Activated CD4-positive, alpha-beta T cell treated with anti-CD3 and anti-CD28 coated beads, Interleukin-10, Interleukin-2, amounts not matched to agents 100 ng/mL and 50 ng/mL, durations not matched to agents 16 hours and 8 hours (primary cell): ENCODE measurements at regions not wholly inside any gene's neighbourhood (a gene's known extent, or its start where the extent isn't known, plus 50 kb on each side); places are given as distances from the start of the nearest gene placed in this dataset.

Experiments used
- DNase-seq: peaks from one replicate; pipeline ENCODE4 v3.0.0-alpha.2; 2020

DNA sequence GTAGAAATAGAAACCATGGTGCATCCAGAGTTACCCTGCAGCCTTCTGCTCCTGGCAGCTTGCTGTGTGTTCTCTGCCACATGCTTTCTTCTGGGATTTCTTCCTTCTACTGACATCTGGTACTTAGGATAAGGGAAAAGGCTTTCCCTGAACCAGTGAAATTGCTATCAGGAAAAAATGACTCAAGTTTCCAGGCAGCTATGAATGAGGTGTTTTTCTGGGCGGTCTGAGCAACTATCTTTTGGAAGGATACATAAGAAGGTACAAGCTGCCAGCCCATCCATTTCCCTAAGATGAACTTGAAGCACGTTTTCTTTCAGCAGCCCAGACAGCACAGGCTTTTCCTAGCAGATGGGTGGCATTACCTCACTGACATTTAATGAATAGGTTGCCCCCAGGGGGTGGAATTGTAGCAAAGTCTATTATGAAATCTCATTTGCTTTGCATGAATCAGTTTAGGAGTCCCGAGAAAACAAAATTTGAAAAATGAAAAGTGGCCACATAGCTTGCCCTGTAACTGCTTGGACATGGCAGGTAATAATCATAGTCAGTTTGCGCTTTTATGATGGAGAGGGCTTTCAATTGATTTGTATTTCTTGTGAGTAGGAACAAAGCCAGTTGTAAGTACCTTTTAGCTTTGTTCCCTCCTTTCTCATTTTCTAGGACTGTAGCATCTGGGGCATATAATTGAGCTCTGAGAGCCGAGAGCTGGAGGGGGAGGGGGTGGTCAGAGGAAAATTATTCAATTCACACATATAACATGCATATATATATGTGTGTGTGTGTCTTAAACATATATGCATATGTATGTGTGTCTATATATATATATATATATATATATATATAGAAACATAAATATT is 108.5 kb downstream of the C9orf152 start:
- DNase-seq: no peak

DNA sequence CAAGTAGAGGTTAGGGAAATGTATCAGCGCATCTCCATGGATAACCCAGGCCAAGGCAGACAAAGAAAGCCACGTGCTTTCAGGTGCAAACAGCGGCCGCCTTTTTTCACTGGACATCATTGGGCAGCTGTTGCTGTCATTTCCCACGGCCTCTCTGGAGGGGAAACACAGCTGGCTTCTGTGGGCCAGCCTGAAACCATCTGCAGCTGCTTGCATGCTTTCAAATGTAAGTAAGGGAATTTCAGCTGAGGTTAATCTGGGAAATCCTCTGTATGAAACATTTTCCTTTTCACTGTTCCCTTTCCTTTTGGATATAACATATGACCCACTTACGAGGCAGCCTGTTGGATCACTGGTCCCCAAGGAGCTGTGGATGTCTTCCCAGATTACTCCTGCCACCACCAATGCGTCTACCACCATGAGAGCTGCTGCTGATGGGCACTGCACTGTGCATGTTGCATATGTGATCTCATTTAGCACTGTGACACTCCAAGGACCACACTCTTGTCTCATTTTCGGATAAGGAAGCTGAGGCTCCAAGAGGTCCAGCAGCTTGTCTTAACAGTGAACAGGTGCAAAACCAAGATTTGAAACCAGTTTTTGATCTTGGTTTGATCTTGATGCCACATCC is 106.3 kb downstream of the C9orf152 start:
- DNase-seq: no peak

DNA sequence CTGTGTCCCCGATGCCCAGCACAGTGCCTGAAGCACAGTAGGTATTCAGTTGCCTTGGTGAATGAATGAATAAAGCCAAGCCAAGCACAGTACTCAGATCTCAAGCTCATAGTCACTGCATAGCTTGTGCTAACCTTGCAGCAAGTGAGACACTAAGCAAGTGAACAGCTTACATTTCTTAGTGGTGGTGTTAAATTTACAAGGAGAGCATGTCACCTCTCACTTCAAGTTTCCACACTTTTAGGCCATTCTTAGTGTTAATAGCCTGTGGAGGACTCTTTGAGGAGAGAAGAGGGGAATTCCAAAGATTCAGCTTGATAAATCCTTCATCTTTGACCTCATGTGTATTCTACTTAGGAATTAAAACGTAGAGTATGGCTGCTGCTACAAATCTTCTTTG is 104.7 kb downstream of the C9orf152 start:
- DNase-seq: no peak

DNA sequence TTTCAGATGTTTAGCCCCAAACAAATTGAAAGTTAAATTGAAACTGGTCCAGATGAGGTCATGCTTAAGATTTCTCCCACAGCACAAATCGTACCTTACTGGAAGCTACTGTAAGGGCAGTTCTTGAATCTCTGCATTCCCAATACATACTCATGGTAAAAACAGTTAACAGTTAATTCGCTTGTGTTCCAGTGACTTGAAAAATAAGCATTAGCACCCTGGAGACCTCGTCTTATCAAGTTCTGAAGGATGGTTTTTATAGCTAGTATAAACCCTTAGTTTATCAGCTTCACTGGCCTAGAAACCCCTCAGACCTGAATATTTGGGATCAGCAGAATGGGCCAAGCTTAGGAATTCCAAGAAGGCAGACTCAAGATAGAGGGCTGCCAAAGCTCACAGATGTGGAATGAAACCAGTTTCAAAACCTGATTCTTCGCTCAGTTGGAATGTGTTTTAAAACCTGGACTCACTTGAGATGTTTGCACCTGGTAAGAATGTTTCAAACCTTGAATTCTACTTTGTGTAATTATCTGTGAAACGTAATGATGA is 103.6 kb downstream of the C9orf152 start:
- DNase-seq: no peak

DNA sequence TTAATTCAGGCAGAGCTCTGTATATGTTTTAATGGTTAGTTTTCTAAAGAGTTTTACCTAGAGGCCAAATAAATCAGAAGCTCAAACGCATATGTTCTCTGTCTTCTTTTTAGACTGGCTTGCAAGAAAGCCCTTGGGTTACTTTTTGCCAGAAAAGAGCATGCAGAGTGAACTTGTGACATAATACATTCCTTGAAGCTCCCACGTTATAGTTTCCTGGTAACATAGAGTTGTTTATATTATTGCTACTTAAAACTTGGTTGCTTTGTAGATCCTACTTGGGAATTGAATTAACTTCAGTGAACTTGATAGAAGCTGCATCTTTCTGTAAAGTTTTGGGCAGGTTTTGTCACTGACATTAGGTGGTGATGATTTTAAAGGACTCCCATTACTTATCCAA is 102.9 kb downstream of the C9orf152 start:
- DNase-seq: no peak

DNA sequence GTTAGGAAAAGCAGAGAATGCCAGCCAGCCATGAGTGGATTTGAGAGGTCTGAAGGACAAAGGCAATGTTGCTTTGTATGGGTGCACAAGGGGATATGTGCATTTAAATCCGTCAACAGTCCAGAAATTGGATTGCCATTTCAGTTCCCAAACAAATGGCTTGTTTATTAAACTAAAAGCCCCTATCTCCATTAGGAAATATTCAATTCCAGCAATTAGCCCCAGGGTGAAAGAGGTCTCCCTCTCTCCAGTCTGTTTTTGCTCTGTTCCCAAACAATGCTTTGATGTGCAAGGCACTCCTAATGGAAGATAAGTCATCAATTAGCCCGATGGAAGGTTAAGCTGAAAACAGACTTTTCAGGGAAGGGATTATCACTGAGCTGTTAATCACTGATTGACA is 101.3 kb downstream of the C9orf152 start:
- DNase-seq: no peak

DNA sequence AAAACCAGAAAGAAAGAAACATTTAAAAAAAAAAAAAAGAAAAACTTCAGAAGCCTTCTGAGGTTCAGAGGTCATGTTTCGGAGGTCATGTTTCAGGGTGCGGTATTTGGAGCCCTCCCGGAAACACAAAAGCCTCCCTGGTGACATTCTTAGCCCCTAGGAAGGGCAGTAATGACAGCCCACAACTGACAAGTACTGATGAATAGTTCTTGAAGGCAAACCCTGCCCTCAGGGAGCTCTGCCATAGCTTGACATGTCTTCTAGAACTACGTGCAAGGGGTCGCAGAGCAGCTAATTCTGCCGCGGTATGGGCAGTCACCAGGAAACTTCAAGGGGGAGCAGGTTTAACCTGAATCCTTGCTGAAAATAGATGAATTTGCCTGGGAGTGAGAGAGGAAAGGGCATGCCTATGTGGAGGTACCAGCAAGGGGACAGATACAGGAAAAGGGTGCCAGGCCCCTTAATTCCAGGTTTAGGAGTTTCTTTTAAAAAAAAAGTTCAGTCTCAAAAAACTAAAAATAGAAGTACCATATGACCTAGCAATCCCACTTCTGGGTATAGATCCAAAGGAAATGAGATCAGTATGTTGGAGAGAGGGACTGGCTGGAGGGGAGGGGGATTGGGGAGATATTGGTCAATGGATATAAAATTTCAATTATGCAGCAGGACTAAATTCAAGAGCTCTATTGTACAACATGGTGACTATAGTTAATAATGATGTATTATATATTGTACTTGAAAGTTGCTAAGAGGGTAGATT is 98.4 kb downstream of the C9orf152 start:
- DNase-seq: no peak

DNA sequence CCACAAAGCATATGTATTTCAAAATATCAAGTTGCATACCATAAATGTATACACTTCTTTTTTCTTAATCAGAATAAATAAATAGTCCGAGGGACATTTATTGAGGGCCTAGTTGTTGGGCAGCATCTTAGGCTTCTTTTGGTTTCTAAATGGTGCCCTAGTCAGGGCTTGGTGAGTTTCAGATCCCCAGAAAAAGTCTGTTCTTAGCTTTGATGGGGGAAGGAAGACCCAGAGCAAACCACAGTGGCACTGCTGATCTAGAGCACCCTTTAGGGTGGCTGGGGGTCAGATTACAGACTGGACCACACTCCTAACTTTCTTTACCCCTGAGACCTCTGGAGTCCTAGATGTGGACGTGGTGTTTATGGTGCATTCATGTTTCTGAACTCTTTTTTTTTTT is 97.8 kb downstream of the C9orf152 start:
- no peak for DNase-seq

DNA sequence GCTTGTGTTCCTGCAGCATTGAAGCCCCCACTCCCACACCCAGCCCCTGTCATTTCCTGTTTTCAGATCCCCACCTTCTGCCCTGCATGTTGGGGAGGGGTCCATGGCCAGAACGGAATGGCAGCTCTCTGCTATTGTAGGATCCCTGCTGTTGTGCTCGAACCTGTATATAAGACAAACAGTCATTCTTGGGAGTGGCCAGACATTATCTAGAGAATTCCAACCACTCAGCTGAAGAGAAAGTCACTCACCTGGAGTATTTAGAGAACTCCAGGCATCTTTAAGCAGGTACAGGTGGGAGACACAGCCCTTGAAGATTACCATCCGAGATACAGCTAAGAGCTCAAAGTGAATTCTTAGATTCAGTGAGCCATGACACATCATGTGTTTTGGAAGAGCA is 96.1 kb downstream of the C9orf152 start:
- no peak for DNase-seq

DNA sequence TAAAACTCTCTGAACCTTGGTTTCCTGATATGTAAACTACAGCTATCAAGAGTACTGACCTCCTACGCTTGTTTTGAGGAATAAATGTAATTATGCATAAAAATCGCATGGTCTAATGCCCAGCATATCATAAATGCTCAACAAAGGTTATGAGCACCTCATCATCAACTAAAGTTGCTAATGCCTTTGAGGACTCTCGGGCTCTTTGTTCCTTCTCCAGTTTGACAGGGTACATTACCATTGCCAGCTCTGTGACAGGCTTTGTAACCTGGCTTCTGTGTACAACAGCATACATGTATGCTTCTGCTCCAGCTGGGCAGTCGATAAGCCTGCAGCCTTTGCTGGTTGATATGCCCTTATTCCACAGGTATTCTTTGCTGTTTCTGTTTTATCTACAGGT is 95.2 kb downstream of the C9orf152 start:
- DNase-seq: no peak

DNA sequence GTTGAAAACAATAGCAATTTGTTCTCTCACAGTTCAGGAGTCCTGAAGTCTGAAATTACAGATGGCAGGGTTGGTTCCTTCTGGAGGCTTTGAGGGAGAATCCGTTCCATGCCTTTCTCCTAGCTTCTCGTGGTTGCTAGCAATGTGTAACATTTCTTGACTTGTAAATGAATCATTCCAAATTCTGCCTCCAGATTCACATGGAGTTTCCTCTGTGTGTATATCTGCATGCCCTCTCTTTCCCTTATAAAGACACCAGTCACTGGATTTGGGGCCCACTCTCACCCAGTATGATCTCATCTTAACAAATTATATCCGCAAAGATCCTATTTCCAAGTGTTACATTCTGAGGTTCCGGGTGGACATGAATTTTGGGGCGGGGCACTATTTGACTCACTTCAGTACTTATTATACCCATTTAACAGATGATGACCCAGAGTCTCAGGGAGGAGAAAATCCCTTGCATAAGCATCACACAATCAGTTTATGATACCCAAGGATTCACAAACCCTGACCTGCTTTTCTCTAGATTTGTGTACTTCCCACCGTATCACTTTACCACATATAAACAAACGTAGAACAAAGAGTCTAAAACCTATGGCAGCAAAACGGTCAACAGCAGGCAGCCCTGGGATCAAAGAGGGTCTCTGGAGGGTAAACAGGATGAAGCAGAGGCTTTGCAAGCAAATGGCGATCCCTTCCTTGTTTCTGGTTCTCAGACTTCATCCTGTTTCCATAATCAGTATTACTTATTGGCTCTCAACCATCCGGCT is 93.7 kb downstream of the C9orf152 start:
- no peak for DNase-seq

DNA sequence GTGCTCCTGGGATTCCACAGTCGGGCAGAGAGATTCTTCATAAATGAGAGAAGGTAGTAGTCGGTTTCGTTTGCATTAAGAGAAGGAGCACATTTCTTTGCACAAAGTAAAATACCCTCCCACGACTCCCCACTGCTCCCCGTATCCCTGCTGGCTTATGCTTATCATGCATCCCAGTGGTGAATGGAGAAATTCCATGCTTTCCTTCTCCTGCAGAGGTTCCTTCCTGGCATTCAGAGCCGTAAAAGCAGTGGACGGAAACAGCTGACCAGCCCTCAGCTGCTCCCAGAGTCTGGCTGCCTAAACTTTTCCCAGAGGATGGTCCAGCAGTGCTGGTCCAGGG is 93.1 kb downstream of the C9orf152 start:
- DNase-seq: no peak

DNA sequence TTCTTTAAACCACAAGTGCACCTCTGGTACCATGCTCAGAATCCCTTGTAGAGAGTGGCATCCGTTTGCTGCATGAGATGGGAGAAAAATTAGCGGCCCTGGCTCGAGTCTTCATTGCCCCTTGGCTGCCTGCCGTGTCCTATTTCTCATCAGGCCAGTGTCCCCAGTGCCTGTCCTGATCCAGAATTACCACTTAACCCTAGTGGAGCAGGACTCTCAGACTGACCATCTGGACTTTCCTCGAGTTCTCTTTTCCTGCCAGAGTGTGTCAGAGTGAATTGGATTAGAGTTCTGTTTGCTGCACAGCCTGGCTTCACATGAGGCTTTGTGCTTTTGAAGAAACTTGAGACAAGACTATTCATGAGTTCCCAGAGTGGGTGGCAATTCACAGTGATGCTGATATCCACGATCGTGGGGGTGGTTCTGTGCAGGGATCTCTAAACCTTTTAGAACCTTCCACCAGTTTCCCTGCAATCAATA is 92.6 kb downstream of the C9orf152 start:
- DNase-seq: no peak

DNA sequence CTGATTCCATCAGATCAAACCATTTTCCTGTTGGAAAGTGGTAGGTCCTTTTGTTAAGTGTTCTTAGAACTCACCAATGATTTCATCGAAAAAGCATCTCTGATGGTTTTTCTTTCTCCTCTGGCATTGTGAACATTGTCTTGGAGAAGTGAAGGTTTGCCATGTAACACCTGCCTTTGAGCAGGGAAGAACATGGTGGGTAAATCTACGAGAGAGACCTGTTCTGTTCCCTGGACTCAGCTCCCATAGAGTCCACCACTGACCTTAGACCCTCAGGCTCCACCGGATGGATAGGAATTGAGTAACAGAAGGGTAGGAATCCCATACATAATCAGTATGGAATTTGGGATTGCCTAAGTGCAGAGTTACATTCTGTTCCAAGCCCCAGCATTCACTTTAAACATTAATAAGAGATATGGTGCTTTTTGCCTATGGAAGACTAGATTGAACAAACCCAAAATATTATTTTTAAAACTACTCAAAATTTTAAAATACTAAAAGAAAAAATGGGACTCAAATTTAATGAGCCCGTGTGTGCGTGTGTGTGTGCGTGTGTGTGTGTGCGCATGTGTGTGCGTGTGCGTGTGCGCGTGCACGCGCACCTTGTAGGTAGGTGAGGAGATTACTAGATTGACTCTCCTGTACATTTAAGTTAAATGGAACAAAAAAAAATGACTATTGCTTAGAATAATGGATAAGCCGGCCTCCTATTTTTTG is 92.0 kb downstream of the C9orf152 start:
- DNase-seq: no peak

DNA sequence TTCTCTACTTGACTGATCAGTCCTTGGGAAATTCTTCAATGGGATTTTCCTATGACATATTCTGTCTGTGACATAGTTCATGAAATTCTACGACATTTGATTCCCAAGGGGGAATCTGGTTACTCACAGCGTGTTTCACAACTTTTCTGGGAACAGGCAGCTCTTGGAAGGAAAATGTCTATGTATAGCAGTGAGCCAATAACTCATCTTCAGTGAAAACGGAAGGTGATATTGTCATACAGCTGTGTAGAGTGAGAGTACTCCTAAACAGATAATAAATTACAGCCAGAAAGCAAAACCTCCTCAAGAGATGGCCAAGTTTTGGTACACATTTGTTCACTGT is 91.4 kb downstream of the C9orf152 start:
- DNase-seq: no peak

DNA sequence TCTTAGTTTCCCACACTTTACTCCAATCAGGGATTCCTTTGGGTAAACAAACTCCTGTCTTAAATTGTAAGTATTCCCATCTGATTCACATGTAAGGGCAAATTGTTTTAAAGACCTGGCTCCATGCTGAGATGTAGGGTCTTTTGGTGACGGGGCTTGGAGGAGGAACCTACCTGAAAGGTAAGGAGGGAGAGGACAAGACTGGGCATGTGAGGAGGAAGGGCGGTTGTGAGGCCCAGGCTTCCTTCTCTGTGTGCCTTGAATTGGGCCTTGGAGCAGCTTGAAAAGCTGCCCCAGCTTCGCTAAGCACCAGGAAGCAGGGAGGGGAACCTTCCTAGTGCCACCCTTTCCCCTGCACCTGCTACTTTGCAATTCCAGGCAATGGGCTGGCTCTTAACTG is 86.8 kb downstream of the C9orf152 start:
- DNase-seq: no peak

DNA sequence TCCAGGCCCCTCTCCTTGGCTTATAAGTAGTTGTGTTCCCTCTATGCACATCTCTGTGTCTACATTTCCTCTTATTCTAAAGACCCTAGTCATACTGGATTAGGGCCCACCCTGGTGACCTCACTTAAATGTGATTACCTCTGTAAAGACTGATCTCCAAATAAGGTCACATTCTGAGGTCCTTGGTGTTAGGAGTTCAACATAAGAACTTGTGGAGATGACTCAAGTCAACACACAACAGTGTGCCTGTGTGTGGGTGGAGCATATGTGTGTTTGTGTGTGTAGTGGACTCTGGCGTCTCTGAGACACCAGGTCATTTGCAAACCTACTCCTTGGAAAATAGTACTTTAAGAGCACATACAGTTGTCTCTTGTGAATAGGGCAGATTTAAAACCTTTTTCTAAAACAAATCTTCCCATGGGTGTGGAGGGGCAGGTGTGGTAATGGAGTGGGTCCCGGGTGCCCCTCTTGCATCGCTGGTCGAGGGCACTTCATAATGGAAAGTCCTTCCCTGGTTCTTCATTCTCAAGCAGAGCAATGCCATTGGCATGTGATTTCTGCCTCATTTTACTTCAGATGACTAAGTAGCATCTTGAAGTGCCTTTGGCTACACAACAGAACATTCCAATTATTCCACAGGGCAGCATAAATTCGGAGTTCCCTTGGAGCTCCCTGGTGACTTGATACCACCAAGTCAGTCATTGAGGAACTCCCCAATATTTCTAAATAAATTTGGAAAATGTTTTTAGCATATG is 84.4 kb downstream of the C9orf152 start:
- no peak for DNase-seq

DNA sequence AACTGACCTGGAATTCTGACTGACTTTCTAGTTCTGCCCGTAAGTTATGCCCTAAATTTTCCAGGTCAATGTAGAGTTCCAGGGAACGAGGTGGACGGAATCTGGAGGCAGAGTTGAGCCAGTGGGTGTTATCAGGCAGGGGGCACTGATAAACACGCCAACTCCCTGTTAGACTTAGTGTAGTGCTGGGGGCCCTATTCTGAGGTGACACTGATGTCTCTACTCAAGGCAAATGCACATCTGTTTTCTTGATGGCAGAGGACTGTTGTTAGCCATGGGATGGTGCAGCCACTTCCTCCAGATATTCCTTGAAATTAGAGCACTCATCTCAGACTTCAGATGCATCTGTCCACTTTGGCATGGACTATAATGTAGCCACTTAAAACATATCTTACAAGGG is 83.5 kb downstream of the C9orf152 start:
- DNase-seq: no peak

DNA sequence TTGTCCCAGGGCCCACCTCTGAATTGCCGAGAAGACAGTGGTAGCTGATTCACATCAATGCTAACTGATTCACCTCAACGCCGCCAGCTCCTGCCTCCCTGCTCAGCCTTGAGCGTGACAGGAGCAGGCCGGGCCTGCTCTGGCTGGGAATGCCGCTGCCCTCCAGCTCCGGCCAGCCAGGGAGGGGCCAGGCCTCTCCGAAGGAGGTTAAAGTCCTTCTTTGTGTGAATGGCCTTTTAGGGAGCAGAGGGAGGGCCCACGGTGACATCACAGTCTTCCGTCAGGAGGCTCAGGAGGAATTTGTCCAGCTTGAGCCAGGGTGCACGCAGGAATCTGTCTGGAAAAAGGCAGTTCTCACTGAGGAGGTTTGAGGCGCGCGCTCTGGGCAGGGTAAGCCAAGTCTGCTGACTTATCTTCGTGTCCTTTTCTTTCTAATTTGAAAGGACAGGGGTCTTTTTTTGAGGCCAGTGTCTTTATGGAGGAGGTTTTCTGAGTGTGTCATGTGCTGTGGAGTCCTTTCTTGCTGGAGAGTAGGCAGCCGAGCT is 82.7 kb downstream of the C9orf152 start:
- DNase-seq: no peak

DNA sequence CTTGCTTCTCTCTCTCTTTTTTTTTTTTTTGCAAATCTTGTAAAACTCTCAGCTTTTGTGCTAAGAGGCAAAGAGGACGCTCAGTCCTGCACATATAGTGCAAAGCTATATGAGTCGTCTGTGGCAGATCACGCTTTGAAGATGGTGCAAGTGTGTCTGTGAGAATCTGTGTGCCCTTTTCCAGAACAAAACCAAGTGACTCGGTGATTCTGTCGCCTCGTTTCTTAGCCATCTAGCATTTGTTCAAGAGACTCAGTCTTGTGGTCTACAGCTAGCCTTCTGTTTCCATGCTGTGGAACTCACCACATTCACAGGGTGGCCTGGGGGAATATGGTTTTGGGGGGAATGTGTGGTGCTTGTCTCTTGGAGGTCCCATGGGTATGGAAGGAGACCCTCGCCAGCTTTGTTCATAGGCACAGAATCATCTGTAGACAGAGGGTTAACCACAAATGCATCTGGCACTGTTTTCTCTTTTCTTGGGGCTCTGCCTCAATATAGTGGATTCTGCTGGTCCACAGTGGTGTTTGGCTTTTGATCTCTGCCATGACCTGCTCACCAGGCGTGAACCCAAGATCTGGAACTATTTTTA is 82.1 kb downstream of the C9orf152 start:
- DNase-seq: no peak

DNA sequence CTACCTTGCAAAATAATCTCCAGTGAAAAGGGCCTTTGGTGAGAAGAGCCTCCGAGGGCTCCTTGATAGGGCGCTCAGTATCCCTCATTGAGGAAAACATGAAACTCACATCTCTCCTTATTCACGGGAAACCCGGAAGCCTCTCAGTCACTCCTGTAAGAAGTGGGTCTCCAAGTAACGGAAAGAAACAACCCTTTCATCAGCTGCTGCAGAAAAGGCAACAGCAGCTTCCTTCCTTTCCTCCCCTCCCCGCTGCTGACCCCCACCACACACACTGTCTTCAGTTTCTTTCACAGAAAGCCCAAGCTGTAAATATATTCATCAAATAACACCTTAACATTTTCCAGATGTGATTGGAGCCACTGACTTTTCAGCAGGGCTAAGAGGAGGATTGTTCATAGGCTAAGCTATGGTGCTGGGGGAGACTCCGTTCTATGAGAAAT is 81.4 kb downstream of the C9orf152 start:
- DNase-seq: no peak
